Fibroblast of upper back skin (primary cell): ENCODE measurements at regions not wholly inside any gene's neighbourhood (a gene's known extent, or its start where the extent isn't known, plus 50 kb on each side); places are given as distances from the start of the nearest gene placed in this dataset.

Experiments used
- DNase-seq: peaks from one replicate; pipeline ENCODE4 v3.0.0-alpha.2; 2013

GRCh38 chr2:209314653-209315052, 109.2 kb upstream of the MAP2 start:
- no peak for DNase-seq

- DNase-seq = no peak
Measured at GRCh38 chr2:209316141-209316540, 107.7 kb upstream of the MAP2 start.

GRCh38 chr2:209321076-209321475, 102.8 kb upstream of the MAP2 start:
- peak; percentile 9 for DNase-seq

- no peak for DNase-seq
Measured at GRCh38 chr2:209321581-209321980, 102.3 kb upstream of the MAP2 start.

- DNase-seq = no peak
Measured at GRCh38 chr2:209322041-209322440, 101.8 kb upstream of the MAP2 start.

- no peak for DNase-seq
Measured at GRCh38 chr2:209322905-209323512, 100.8 kb upstream of the MAP2 start.

- no peak for DNase-seq
Measured at GRCh38 chr2:209323738-209324137, 100.1 kb upstream of the MAP2 start.

- DNase-seq = no peak
Measured at GRCh38 chr2:209324281-209324680, 99.6 kb upstream of the MAP2 start.

- DNase-seq = peak; percentile 14
Measured at GRCh38 chr2:209331291-209331844, 92.5 kb upstream of the MAP2 start.

- peak; percentile 55 for DNase-seq
Measured at GRCh38 chr2:209334188-209335017, 89.4 kb upstream of the MAP2 start.

GRCh38 chr2:209340522-209340921, 83.3 kb upstream of the MAP2 start:
- no peak for DNase-seq

- no peak for DNase-seq
Measured at GRCh38 chr2:209344349-209344748, 79.5 kb upstream of the MAP2 start.

GRCh38 chr2:209348433-209348832, 75.4 kb upstream of the MAP2 start:
- no peak for DNase-seq

- peak; percentile 58 for DNase-seq
Measured at GRCh38 chr2:209351636-209352035, 72.2 kb upstream of the MAP2 start.

GRCh38 chr2:209358992-209359391, 64.9 kb upstream of the MAP2 start:
- no peak for DNase-seq

- no peak for DNase-seq
Measured at GRCh38 chr2:209367075-209367747, 56.6 kb upstream of the MAP2 start.

GRCh38 chr2:209368406-209368805, 55.4 kb upstream of the MAP2 start:
- no peak for DNase-seq

GRCh38 chr2:209368914-209369313, 54.9 kb upstream of the MAP2 start:
- peak; percentile 74 for DNase-seq

- DNase-seq = no peak
Measured at GRCh38 chr2:209369656-209370055, 54.2 kb upstream of the MAP2 start.

- no peak for DNase-seq
Measured at GRCh38 chr2:209371407-209371806, 52.4 kb upstream of the MAP2 start.
